ENCODE measurements at regions not wholly inside any gene's neighbourhood (a gene's known extent, or its start where the extent isn't known, plus 50 kb on each side); places are given as distances from the start of the nearest gene placed in this dataset.
A peak's percentile ranks its signal among the peaks of the same experiment; 100 is the strongest.

- TF ChIP-seq, protein P1, sequence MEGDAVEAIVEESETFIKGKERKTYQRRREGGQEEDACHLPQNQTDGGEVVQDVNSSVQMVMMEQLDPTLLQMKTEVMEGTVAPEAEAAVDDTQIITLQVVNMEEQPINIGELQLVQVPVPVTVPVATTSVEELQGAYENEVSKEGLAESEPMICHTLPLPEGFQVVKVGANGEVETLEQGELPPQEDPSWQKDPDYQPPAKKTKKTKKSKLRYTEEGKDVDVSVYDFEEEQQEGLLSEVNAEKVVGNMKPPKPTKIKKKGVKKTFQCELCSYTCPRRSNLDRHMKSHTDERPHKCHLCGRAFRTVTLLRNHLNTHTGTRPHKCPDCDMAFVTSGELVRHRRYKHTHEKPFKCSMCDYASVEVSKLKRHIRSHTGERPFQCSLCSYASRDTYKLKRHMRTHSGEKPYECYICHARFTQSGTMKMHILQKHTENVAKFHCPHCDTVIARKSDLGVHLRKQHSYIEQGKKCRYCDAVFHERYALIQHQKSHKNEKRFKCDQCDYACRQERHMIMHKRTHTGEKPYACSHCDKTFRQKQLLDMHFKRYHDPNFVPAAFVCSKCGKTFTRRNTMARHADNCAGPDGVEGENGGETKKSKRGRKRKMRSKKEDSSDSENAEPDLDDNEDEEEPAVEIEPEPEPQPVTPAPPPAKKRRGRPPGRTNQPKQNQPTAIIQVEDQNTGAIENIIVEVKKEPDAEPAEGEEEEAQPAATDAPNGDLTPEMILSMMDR (optimal IDR thresholded peaks at IDR 0.05 in 1 of 3, IDR thresholded peaks at IDR 0.05 in 1 of 3, conservative IDR thresholded peaks at IDR 0.05 in 1 of 3; ENCODE audit: extremely low read depth in 1 of 3, insufficient read depth in 2 of 3, low read length in 3 of 3) = peak in 2 of 3 experiments; percentile 1 to 38
- no peak for TF ChIP-seq EZH2 (IDR thresholded peaks at IDR 0.05; ENCODE audit: low read length)
Observed at GRCh38 chr4:154911097-154911496, 130.0 kb downstream of the RBM46 start.
